IPS-NIHi7 (cell line): ENCODE measurements at regions not wholly inside any gene's neighbourhood (a gene's known extent, or its start where the extent isn't known, plus 50 kb on each side); places are given as distances from the start of the nearest gene placed in this dataset.
"Not testable (repeated sequence)": the region's sequence is repeated elsewhere in the genome, so short reads cannot be mapped to it uniquely, and the experiment has no call there.

Source experiments
- DNase-seq: peaks from one replicate; pipeline ENCODE4 v3.0.0; 2012; ENCODE audit warnings: mixed read lengths; ENCODE audit errors: extremely low spot score

DNA sequence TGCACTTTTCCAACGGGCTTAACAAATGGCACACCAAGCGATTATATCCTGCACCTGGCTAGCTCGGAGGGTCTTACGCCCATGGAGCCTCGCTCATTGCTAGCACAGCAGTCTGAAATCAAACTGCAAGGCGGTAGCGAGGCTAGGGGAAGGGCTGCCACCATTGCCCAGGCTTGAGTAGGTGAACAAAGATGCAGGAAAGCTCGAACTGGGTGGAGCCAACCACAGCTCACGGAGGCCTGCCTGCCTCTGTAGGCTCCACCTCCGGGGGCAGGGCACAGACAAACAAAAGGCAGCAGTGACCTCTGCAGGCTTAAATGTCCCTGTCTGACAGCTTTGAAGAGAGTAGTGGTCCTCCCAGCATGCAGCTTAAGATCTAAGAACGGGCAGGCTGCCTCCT is 365.4 kb downstream of the MMUT start:
- not testable (repeated sequence) for DNase-seq

DNA sequence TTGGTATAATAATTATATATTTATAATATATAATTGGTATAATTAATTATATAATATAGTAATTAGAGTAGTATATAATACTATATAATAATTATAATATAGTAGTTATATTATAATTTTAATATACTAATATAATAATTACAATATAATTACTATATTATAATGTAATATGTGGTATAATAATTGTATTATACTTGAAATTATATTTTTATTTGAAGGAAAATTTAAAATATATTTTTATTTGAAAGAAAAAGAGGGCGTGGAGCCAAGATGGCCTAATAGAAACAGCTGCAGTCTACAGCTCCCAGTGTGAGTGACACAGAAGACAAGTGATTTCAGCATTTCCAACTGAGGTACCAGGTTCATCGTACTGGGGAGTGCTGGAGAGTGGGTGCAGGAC is 365.9 kb downstream of the MMUT start:
- no peak for DNase-seq

DNA sequence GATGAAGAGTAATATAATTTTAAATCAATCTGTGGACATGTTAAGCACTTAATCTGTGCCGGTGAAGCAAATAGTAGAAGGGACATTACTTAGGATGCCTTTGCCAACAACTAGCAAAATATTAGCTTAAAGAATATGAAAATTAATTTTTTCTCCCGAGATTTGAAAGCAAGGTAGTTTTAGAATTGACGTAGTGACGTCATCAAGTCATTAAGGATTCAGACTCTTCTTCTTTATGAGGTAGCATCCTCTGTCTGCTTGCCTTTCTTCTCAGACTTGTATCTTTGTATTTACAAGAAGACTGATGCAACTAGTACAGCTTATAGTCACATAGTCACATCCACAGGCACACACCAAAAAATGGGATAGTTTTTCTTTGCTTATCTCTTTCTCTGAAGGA is 374.4 kb downstream of the MMUT start:
- no peak for DNase-seq

DNA sequence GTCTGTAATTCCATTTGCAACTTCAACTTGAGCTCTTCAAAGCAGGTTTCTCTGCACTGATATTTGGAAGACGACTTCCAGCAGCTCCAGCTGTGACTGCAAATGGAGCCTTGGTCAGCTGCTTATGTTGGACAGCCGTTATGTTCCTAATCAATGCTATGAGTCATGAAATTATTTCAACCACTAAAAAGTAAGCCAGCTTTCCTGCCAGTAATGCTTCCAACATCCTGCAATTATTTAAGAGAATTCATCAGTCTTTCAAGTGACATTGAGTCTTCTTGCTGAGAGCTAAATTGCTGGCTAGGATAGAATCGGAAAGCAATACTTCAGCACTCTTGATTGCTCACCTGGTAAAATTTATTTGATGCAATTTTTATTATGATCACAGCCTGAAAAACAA is 375.7 kb downstream of the MMUT start:
- DNase-seq = no peak

DNA sequence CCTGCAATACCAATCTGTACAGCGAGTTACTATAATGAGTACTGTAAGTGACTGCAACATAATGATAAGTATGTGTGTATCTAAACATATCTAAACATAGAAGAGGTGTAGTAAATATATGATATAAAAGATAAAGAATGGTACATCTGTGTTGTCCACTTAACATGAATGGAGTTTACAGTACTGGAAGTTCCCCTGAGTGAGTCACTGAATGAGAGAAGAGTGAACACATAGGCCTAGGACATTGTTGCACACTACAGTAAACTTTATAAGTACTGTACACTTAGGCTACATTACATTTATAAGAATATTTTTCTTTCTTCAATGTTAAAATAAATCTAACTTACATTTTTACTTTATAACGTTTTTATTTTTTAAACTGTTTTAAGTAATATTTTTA is 380.4 kb downstream of the MMUT start:
- DNase-seq = no peak

DNA sequence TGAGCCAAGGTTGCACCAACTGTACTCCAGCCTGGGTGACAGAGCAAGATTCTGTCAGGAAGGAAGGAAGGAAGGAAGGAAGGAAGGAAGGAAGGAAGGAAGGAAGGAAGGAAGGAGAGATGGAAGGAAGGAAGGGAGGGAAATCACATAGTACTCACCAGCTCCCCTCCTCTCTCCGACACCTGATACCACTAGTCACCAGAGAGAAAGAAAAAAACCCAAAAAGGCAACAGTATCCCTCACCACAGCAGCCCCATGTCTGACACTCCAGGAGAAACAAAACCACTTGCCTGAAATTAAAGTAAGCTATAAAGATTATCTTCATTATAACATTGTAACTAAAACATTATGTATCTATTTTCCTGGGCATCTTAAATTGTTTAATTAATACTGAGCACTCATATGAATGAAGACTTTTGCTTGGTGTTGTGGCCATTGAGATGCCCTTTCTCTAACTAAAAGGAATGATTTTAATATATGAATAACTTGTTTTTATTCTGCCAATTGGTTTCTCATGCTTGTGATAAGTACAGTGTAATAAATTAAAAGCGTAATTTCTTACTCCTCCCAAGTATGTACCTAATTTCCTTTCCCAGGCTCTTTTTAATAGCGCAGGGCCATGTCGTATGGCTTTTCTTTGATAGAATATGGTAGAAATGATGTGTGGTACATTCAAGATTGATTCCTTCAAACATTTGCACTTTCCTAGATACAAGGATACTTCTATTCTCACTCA is 390.0 kb downstream of the MMUT start:
- DNase-seq = no peak

DNA sequence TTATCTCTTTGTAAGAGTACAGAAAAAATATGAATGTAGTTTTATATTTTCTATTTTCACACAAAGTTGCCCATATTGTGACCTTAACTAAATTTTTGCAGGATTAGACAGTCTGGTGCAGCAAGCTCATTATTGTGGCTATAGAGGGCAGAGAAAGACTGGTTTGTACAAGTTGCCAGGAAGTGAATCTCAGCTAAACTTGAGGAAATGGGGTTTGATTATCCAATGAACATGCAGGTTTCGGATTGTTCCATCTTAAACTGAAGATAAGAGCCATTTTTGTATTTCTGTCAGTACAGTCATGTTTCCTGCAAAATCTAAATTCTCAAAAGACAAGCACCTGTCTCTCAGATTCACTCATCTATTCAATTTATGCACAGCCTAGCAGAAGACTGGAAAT is 390.9 kb downstream of the MMUT start:
- no peak for DNase-seq

DNA sequence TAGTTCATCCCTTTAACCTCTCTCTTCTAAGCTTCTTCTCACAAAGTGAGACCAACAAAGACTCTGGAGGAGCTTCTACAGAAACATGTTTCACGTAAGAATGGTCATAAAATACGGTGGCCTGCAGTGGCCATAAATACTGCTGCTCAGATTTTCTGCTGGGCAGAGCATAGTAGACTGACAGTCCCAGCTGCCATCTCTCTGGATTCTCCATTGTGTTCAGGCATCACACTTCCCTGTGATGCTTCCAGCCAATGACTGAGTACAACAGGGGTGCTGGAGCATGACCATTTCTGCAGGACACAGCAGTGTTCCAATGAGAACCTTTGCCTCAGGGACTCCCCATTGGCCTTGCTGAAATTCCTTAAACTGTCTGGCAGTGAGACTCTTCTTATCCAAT is 392.6 kb downstream of the MMUT start:
- DNase-seq = no peak

DNA sequence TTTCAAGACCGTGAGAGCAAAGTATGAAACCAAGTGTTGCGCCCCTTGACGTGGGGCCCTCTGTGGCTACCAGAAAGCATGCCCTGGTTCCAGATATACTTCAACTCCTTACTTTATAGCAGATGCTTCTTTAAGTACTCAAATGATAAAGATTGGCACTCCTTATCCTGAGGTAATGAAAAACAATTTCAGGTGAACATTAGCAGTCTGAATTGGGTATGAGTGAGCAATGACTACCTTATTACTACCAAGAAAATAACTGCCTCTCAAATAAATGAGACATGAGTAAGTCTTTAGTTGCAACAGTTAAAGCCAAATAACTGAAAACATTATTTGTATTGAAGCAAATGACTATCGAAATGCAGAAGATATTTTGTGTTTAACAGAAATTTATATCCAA is 408.7 kb downstream of the MMUT start:
- DNase-seq = no peak

DNA sequence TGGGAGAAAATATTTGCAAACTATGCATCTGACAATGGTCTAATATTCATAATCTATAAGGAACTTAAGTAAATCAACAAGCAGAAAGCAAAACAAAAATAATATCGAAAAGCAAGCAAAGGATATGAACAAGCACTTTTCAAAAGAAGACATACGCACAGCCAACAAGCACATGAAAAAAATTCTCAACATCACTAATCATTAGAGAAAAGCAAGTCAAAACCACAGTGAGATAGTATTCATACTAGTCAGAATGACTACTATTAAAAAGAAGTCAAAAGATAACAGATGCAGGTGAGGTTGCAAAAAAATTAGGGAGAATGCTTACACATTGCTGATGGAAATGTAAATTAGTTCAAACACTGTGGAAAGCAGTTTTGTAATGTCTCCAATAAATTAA is 410.2 kb downstream of the MMUT start:
- no peak for DNase-seq

DNA sequence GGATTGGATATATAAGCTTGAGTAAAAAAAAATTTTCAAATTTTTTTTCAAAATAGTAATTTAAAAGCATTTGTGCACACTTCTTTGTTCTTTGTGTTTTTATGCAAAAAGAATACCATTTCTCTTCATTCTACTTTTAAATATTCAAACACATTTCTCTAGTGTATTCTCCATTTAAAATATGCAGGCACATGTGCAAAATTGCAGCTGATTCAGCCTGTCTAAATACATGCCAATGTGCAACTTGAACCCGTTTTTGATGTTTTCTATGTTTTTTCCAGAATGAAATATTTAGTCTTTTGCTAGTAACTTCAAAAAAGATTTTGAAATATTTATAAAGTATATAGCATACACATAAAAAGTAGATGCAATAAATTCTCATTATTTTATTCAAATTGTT is 411.8 kb downstream of the MMUT start:
- no peak for DNase-seq

DNA sequence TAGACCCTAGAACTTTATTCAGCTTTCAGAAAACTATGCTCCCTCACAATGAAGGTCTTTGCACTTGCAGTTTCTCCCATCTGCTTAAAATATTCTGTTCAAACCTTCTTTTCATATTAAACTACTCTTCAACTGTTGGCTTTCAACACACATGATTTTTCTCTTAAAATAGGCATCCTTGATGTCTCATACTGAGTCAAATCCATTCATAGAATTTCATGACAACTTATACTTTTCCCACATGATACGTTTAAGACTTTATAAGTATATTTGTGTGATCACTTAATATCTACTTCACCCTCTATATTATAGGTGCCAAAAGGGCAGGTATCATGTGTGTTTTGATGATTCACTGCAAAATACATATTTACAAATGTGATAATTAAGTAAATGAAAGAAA is 412.5 kb downstream of the MMUT start:
- no peak for DNase-seq

DNA sequence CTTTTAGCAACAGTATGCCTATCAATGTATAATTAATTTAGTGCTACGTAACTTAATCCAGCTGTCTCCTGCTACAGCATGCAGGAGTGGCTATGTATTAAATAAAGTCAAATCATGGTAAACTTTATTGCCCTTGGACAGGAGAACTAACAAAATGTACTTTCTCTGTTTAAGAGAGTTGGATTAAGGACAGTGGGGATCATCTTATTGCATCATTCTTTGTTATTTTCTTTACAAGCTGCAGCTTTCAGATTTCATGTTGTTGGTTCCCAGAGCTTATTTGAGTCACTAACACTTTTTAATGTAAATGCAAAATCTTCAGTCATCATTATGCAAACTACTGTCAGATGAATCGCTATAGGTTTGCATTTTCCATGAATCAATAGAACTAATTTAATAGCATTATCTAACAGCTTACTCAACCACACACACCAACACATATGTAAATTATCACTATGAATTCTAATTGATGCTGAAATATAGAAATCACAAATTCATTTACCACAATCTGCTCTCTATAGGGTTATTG is 424.7 kb downstream of the MMUT start:
- DNase-seq = no peak

DNA sequence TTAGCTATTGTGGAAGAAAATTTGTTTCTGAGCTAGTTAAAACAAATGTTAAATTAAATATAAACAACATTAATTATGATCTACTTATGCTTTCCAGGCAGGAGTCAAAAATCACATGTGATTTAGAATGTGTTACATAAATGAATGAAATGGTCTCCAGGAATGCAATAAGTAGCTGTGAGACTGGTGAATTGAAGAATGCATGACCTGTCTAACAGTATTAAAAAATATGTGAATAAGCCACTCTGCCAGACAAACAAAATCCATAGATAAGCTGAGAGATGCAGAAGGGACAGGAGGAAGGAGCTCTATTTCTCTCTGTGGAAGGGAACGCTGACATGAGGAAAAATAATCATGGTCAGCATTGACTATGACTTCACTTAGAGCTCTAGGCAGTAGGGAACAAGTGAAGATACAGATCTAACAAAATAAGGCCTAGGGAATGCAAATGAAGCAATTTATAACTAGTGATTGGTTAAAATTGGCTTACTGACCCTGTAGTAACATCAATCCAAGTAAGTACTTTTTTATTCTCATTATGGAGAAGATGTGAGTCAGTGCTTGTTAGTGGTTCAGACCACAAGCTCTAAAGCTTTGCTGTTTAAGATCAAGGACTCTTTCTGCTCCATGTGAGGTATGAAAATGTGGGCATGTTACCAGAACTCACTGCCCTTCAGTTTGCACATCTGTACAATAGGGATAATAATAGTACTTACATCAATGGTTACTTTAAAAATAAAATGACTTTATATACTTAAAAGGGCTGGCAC is 432.6 kb downstream of the MMUT start:
- no peak for DNase-seq

DNA sequence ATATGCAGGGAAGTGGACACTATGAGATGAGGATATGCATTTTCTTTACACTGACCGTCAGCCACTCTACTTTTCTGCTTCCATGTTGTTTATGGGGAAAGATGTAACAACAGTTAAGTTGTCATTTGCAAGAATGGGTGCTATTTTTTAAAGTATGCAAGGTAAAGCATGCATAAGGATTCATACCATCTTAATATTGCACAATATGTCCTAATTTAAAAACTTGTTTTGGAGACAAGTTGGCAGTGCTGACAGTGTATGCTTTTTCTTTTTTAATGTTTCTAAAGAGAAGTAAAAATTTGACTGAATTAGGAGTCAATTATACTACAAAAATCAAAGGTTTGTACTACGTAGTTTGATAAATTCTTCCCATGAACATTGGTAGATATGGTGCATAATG is 435.4 kb downstream of the MMUT start:
- DNase-seq = no peak

DNA sequence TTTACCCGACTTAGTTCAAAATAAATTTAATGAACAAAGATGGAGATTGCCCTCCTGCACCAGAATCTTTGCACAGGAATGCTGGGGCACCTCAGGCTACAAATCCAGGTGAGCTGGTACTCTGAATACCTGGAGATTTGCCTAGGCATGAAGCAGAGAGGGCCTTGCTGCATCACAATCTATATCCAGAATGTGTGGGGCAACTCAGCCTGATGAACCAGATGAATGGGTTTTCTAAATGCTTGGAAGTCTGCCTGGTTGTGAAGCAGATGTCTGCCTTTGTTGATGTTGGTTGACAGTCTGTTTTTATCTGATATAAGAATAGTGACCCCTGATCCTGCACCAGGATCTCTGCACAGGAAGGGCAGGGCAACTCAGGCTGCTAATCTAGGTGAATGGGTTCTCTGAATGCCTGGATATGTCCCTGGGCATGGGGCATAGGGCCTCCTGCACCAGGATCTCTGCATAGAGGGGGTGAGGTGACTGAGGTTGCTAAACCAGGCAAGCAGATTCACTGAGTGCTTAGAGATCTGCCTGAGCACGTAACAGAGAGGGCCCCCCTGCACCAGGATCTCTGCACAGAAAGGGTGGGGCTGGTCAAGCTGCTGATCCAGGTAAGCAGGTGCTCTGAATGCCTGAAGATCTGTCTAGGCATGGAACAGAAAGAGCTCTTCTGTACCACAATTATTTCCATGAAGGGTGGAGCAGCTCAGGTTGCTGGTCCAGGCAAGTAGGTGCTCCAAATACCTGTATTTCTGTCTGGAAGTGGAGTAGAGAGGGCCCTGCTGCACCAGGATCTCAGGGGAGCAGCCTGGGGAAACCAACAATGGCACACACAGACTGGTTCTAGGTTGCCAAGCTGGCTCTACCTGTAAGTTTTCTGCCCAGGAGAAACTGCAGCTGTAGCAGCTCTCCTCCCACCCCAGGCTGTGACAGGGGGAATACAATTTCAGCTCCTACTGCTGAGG is 437.5 kb downstream of the MMUT start:
- DNase-seq = no peak

DNA sequence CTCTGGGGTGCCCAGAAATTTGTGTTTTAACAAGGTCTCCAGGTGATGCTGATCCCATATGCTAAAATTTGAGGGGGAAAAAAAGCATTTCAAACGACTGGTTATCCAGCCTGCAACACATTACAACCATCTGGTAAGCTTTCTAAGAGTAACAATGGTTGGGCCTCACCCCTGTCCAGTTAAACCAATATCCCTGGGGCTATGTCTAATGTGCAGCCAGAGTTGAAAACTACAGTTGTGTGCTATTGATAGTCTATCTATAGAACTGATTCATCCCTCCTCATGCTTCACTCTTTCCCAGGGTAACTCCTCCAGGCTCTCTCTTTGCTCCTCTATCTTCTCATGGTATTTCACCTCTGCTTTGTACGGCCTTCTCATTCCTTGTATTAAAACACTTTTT is 458.3 kb downstream of the MMUT start:
- no peak for DNase-seq

DNA sequence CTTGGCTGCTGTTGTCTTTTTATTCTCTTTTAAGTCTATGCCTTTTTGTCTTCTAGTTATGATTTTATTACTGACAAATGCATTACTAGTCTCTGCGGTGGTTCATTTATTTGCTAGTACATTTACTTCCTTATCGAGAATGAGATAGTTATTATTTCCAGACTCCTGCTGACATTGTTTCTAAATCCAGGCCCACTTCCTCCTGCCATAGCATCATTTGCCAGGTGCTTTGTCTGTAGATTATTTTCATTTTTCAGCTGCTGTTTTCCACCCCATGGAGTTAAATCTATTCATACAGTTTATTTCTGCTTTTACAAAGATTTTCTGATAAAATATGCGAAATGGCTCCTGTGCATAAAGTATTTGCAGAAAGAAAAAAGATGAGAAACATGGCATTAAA is 459.7 kb downstream of the MMUT start:
- no peak for DNase-seq

DNA sequence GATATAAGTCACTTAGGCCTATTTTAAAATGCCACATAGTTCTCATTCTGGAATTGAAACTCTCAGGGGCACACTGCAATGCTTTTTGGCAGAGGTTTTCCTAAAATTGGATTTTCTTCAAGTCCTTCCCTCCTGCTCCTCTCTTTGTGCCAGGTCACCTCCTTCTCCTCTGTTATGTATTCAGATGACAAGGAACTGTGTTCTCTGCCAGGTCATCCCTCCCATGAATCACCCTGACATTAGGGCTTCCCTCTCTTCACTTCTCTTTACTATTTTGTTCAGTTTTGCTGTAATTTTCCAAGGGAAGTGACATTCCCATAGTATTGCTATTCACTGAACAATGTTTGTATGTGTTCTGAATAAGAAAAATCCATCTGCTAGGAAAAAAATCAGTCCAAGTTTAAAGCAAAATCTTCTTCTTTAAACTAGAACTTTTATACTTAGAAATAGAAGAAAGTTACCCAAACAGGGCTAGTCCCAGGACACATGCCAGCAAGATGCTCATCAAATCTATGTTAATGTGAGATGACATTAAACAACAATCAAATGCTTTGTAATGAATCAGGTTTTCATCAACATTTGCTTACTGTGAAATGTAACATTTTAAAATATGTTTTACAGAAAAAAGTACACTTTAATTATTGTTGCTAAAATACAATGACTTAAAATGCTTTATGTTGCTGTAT is 461.1 kb downstream of the MMUT start:
- DNase-seq = no peak

DNA sequence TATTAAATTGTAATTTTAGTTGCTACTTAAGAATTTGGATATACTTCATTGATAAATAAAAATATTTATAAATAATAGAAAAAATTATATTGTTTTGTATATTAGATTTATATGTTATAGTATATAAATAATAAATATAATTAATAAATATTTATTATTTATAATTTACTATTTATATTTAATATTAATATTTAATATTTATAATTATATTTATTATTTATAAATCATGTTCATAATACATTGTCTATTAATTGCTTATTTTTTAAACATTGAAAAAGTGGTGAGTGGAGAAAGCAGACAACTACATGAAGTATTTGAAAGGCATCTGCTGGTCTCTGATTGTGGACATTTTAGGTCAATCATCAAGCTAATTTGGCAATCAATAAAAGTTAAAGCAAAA is 464.5 kb downstream of the MMUT start:
- no peak for DNase-seq

DNA sequence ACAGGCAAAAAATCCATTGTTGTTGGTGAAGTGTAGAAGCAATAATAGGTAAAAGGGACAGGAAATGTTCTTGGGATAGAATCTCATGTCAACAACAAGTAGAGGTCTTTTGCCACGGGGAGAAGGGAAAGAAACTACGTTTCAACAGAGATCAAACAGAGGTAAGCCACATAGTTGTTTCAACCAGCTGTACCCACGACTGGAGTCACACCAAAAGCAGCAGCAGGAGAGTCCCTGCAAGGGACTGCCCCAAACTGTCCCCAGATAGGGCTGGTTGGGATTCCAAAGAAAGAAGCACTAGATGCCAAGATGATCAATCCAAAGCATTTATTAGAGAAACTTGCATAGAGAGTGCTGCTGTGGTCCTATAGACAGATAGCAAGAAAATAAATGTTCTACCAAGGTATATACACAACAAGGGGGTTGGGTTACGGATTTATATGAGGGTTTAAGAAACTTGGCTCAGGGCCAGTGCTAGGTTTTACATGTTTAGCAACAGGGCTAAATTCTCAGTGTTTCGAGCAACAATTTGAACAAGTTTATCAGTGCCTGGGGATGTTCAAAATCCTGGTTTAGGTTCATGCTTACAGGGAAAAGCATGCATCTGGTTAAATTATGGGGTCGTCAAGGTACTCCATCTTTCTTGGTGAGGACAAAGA is 466.5 kb downstream of the MMUT start:
- DNase-seq = no peak
